ENCODE measurements at regions not wholly inside any gene's neighbourhood (a gene's known extent, or its start where the extent isn't known, plus 50 kb on each side); places are given as distances from the start of the nearest gene placed in this dataset.

GRCh38 chr10:62561151-62561550 is 187.0 kb downstream of the ZNF365 start:
- Histone ChIP-seq H3K4me3 (no peak overlapping the region), H3K27ac (no peak overlapping the region), H3K4me1 (peaks cover 0 to 7% (median 0%) of the 10 kb centered on the region in 6 donors), H3K36me3 (no peaks in the 10 kb centered on the region), H3K9me3 (no peaks in the 10 kb centered on the region), H3K27me3 (replicated peaks in 1 of 7) (no peaks in the 10 kb centered on the region)
- intact Hi-C loops (cut with DNase I; ENCODE audit: low total_unique reads): no loop called here
- WGBS, 5 donors: 62 to 81% (median 72%) methylated on average over 3 of the region's 3 CpGs
- DNase-seq: no peak
- TF ChIP-seq POLR2AphosphoS5 (IDR thresholded peaks at IDR 0.05) (no peak), POLR2A (IDR thresholded peaks at IDR 0.05) (no peak)
- TF ChIP-seq, protein P1, sequence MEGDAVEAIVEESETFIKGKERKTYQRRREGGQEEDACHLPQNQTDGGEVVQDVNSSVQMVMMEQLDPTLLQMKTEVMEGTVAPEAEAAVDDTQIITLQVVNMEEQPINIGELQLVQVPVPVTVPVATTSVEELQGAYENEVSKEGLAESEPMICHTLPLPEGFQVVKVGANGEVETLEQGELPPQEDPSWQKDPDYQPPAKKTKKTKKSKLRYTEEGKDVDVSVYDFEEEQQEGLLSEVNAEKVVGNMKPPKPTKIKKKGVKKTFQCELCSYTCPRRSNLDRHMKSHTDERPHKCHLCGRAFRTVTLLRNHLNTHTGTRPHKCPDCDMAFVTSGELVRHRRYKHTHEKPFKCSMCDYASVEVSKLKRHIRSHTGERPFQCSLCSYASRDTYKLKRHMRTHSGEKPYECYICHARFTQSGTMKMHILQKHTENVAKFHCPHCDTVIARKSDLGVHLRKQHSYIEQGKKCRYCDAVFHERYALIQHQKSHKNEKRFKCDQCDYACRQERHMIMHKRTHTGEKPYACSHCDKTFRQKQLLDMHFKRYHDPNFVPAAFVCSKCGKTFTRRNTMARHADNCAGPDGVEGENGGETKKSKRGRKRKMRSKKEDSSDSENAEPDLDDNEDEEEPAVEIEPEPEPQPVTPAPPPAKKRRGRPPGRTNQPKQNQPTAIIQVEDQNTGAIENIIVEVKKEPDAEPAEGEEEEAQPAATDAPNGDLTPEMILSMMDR (IDR thresholded peaks at IDR 0.05 in 8 of 11, conservative IDR thresholded peaks at IDR 0.05 in 3 of 11): no peak

DNA sequence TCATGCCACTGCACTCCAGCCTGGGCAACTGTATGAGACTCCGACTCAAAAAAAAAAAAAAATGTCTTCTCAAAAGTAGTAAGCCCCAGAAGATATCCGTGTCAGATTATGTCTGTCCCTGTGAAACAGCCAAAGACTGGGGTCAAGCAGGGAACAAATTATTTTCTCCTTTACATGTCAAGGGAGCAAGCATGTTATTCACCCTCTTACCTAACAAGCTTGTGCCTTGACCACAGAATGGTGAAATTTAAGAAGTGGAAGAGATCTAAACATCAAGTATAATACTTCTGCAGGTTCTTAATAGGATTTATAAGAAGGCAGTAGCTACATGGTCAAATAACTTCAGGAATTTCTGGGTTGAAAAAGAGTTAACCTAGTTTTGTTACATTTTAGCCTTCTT is 187.9 kb downstream of the ZNF365 start:
- no peak for DNase-seq
- WGBS, 5 donors: 86 to 94% (median 91%) methylated on average over 2 of the region's 2 CpGs
- H3K27ac ChIP-seq: no peak overlapping the region
- H3K36me3 ChIP-seq: no peaks in the 10 kb centered on the region
- no peaks in the 10 kb centered on the region for H3K9me3 ChIP-seq
- intact Hi-C loops (cut with DNase I; ENCODE audit: low total_unique reads): no loop called here
- TF ChIP-seq POLR2AphosphoS5 (IDR thresholded peaks at IDR 0.05): no peak
- TF ChIP-seq, protein P1 (IDR thresholded peaks at IDR 0.05 in 8 of 11, conservative IDR thresholded peaks at IDR 0.05 in 3 of 11): no peak
- no peak overlapping the region for H3K4me3 ChIP-seq
- H3K27me3 ChIP-seq (replicated peaks in 1 of 7): no peaks in the 10 kb centered on the region
- H3K4me1 ChIP-seq: peaks cover 0 to 7% (median 0%) of the 10 kb centered on the region in 6 donors

DNA sequence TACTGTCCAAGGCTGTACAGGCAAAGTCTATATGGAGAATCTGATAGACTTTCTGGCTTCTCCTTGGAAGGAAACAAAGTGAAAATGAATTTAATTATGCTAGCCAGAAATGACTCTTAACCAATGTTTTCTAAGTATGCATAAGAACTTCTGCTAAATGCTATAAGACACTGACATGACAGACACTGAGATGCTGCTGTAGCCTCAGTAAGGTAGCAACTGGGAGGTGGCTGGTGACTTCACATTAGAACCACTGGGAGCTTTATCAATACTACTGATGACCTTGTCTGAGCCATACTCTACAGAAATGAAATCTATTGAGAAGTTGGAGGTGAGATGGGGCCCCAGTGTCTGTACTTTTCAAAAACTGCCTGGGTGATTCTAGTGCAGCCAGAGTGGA is 188.6 kb downstream of the ZNF365 start:
- DNase-seq: no peak
- H3K27me3 ChIP-seq (replicated peaks in 1 of 7): no peaks in the 10 kb centered on the region
- TF ChIP-seq POLR2A (IDR thresholded peaks at IDR 0.05): no peak
- no peak for TF ChIP-seq POLR2AphosphoS5 (IDR thresholded peaks at IDR 0.05)
- TF ChIP-seq, protein P1 (IDR thresholded peaks at IDR 0.05 in 8 of 11, conservative IDR thresholded peaks at IDR 0.05 in 3 of 11): no peak
- H3K4me1 ChIP-seq: peaks cover 0 to 7% (median 0%) of the 10 kb centered on the region in 6 donors
- H3K27ac ChIP-seq: no peak overlapping the region
- no peaks in the 10 kb centered on the region for H3K9me3 ChIP-seq
- H3K36me3 ChIP-seq: no peaks in the 10 kb centered on the region
- intact Hi-C loops (cut with DNase I; ENCODE audit: low total_unique reads): no loop called here
- H3K4me3 ChIP-seq: no peak overlapping the region

DNA sequence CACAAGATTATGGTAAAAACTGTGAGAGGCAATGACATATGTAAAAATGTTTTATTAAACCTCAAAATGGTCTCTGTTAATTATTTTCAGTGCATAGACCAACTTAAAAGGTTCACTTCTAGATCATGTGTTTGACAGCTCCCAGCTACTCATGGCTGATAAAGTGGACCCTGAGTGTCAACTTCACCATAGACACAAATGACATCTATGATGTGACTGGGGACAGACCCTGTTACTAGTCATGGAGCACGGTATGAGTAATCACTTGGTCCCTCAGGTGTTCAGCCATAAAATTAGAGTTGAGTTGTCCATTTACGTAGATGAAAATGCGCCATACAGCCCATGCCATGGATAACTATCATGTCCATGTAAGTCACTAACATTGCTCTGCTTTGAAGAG is 199.8 kb downstream of the ZNF365 start:
- DNase-seq: no peak
- Histone ChIP-seq H3K9me3 (no peaks in the 10 kb centered on the region), H3K27ac (no peak overlapping the region), H3K27me3 (replicated peaks in 1 of 7) (no peaks in the 10 kb centered on the region), H3K4me3 (no peak overlapping the region), H3K36me3 (no peaks in the 10 kb centered on the region), H3K4me1 (peaks cover 0 to 3% (median 0%) of the 10 kb centered on the region in 6 donors)
- intact Hi-C loops (cut with DNase I; ENCODE audit: low total_unique reads): no loop called here
- no peak for TF ChIP-seq POLR2AphosphoS5 (IDR thresholded peaks at IDR 0.05)
- no peak for TF ChIP-seq POLR2A (IDR thresholded peaks at IDR 0.05)
- TF ChIP-seq, protein P1 (IDR thresholded peaks at IDR 0.05 in 8 of 11, conservative IDR thresholded peaks at IDR 0.05 in 3 of 11): no peak
- 76 to 96% (median 94%) methylated on average over 3 of the region's 3 CpGs for WGBS, 5 donors

All from spleen (tissue), 11 donors.